A673 (cell line): ENCODE measurements at regions not wholly inside any gene's neighbourhood (a gene's known extent, or its start where the extent isn't known, plus 50 kb on each side); places are given as distances from the start of the nearest gene placed in this dataset.

ENCODE experiments used
- BruUV-seq: library from RNA; stranded (reverse); fragments of 400-500 nt; replicated peaks from 2 replicates; lab custom pipeline; 2021; lab: Mats Ljungman, UMichigan
- CTCF ChIA-PET: fragments of 300-600 bp; sonication (Branson Sonifier 250); formaldehyde crosslinking; loops from one replicate; lab custom pipeline; 2022; ENCODE audit warnings: antibody characterized with exemption; lab: Charles Lee
- POLR2A ChIA-PET: fragments of 300-600 bp; sonication (Branson Sonifier 250); formaldehyde crosslinking; loops from one replicate; lab custom pipeline; 2022; ENCODE audit warnings: antibody characterized with exemption; ENCODE audit not compliant: low non-redundant PET; lab: Charles Lee
- DNase-seq: peaks from one replicate; pipeline ENCODE4 v3.0.0-alpha.2; 2015; ENCODE audit warnings: low spot score
- H3K27ac ChIP-seq: fragments of 200-600 bp; sonication (generic); 2 replicates; pipeline ENCODE4 v1.5.1; 2016; ENCODE audit warnings: mixed run types, low read depth, mild to moderate bottlenecking, mixed read lengths, antibody characterized with exemption, low read length; ENCODE audit not compliant: poor library complexity, severe bottlenecking
- H3K27me3 ChIP-seq: fragments of 200-600 bp; sonication (generic); replicated peaks from 2 replicates; pipeline ENCODE4 v1.6.1; 2017; ENCODE audit warnings: mixed run types, low read depth, mild to moderate bottlenecking, mixed read lengths, antibody characterized with exemption, low read length; ENCODE audit not compliant: insufficient read depth, poor library complexity
- H3K36me3 ChIP-seq: fragments of 200-600 bp; sonication (generic); 2 replicates; pipeline ENCODE4 v1.6.1; 2016; ENCODE audit warnings: mixed run types, mild to moderate bottlenecking, mixed read lengths, antibody characterized with exemption, low read length; ENCODE audit not compliant: insufficient read depth, poor library complexity, severe bottlenecking
- H3K4me1 ChIP-seq: fragments of 200-600 bp; sonication (generic); 2 replicates; pipeline ENCODE4 v1.6.1; 2017; ENCODE audit warnings: mixed run types, mild to moderate bottlenecking, mixed read lengths, antibody characterized with exemption, low read length; ENCODE audit not compliant: insufficient read depth, poor library complexity, severe bottlenecking
- H3K4me3 ChIP-seq: fragments of 200-600 bp; sonication (generic); 2 replicates; pipeline ENCODE4 v1.5.1; 2016; ENCODE audit warnings: low read depth, mixed run types, mild to moderate bottlenecking, mixed read lengths, low read length; ENCODE audit not compliant: poor library complexity, severe bottlenecking
- H3K9me3 ChIP-seq: fragments of 200-600 bp; sonication (generic); 2 replicates; pipeline ENCODE4 v1.6.1; 2016; ENCODE audit warnings: mixed run types, low read depth, mild to moderate bottlenecking, mixed read lengths, antibody characterized with exemption, low read length; ENCODE audit not compliant: poor library complexity, severe bottlenecking
- CTCF ChIP-seq: fragments of 300-800, 200-600 bp; sonication (generic); conservative IDR thresholded peaks from 2 replicates; pipeline ENCODE4 v1.5.1; 2017; ENCODE audit warnings: low read depth, mild to moderate bottlenecking, antibody characterized with exemption, low read length, moderate library complexity, mixed read lengths
- EZH2 ChIP-seq: fragments of 200-600 bp; sonication (generic); IDR thresholded peaks from 2 replicates; pipeline ENCODE4 v1.6.1; 2017; ENCODE audit warnings: borderline replicate concordance, low read depth, mild to moderate bottlenecking, mixed read lengths, antibody characterized with exemption, low read length; ENCODE audit not compliant: poor library complexity, severe bottlenecking
- intact Hi-C: fragments of 100-400 bp; cut with micrococcal nuclease; formaldehyde crosslinking; loops from one replicate; pipeline ENCODE4 v1.10.0; 2022; ENCODE audit not compliant: unreplicated experiment

- POLR2A ChIA-PET = no interaction called here
- intact Hi-C loops = no loop called here
Measured at GRCh38 chr11:10625281-10625981, 57.0 kb upstream of the LYVE1 start.

GRCh38 chr11:10623797-10624761 is 55.6 kb upstream of the LYVE1 start:
- no TSS peak for BruUV-seq
- CTCF ChIA-PET = interaction anchor here (0.5 kb wide), 1 partner anchor 32 kb away, joined by 3 read pairs; no protein-coding TSS in a partner anchor
- intact Hi-C loops = loop anchor here (1.0 kb wide), 1 partner anchor 111 kb away; no protein-coding TSS in a partner anchor
- Histone ChIP-seq H3K4me3 (no peak overlapping the region), H3K27ac (peak overlapping the region; percentile 52), H3K27me3 (no peaks in the 10 kb centered on the region), H3K9me3 (no peaks in the 10 kb centered on the region), H3K36me3 (no peaks in the 10 kb centered on the region), H3K4me1 (peaks cover 17% of the 10 kb centered on the region)
- TF ChIP-seq EZH2 (no peak), CTCF (peak; percentile 67)
- POLR2A ChIA-PET = no interaction called here
- peak; percentile 53 for DNase-seq

More at GRCh38 chr11:10625281-10625981, 57.0 kb upstream of the LYVE1 start:
- Histone ChIP-seq H3K27ac (peak overlapping the region; percentile 52), H3K9me3 (no peaks in the 10 kb centered on the region), H3K4me3 (no peak overlapping the region), H3K27me3 (no peaks in the 10 kb centered on the region), H3K4me1 (peaks cover 17% of the 10 kb centered on the region), H3K36me3 (no peaks in the 10 kb centered on the region)
- TF ChIP-seq EZH2 (no peak), CTCF (no peak)
- CTCF ChIA-PET = no interaction called here
- BruUV-seq = no TSS peak
- DNase-seq = no peak

- no peak overlapping the region for H3K4me3 ChIP-seq
- no peaks in the 10 kb centered on the region for H3K9me3 ChIP-seq
- TF ChIP-seq EZH2 (no peak), CTCF (no peak)
- no peaks in the 10 kb centered on the region for H3K36me3 ChIP-seq
- CTCF ChIA-PET = interaction anchor here (0.8 kb wide), 1 partner anchor 112 kb away, joined by 4 read pairs; no protein-coding TSS in a partner anchor
- BruUV-seq = no TSS peak
- H3K27me3 ChIP-seq = no peaks in the 10 kb centered on the region
- POLR2A ChIA-PET = no interaction called here
- peak overlapping the region; percentile 52 for H3K27ac ChIP-seq
- DNase-seq = no peak
- intact Hi-C loops = no loop called here
- peaks cover 17% of the 10 kb centered on the region for H3K4me1 ChIP-seq
Measured at GRCh38 chr11:10622957-10623791, 54.7 kb upstream of the LYVE1 start.
